Activated naive CD8-positive, alpha-beta T cell treated with anti-CD3 and anti-CD28 coated beads, Interleukin-2, amount 10 ng/mL, durations not matched to agents 7 days and 5 days (primary cell): ENCODE measurements at regions not wholly inside any gene's neighbourhood (a gene's known extent, or its start where the extent isn't known, plus 50 kb on each side); places are given as distances from the start of the nearest gene placed in this dataset.
A peak's percentile ranks its signal among the peaks of the same experiment; 100 is the strongest.

Source experiments
- ATAC-seq: fragments of 150-1000 bp; cut with Tn5 transposase; one replicate; pipeline ENCODE4 v1.10.0; 2021; ENCODE audit warnings: low read depth, moderate library complexity
- POLR2A ChIA-PET: fragments of 350-600 bp; sonication (Branson Sonifier 250); formaldehyde crosslinking; loops from one replicate; lab custom pipeline; 2021; ENCODE audit warnings: antibody characterized with exemption; lab: Charles Lee
- DNase-seq: peaks from one replicate; pipeline ENCODE4 v3.0.0; 2021
- H3K27ac Mint-ChIP-seq: one replicate; pipeline ENCODE4 v1.8.0; 2022; ENCODE audit warnings: mild to moderate bottlenecking, mixed read lengths
- H3K27me3 Mint-ChIP-seq: one replicate; pipeline ENCODE4 v1.8.0; 2022; ENCODE audit warnings: mild to moderate bottlenecking, moderate library complexity, mixed read lengths
- H3K36me3 Mint-ChIP-seq: one replicate; pipeline ENCODE4 v1.8.0; 2021; ENCODE audit warnings: mild to moderate bottlenecking, mixed read lengths
- H3K4me1 Mint-ChIP-seq: one replicate; pipeline ENCODE4 v1.8.0; 2021; ENCODE audit warnings: mixed read lengths
- H3K4me3 Mint-ChIP-seq: one replicate; pipeline ENCODE4 v1.8.0; 2022; ENCODE audit warnings: mild to moderate bottlenecking, moderate library complexity, mixed read lengths
- H3K9me3 Mint-ChIP-seq: one replicate; pipeline ENCODE4 v1.8.0; 2021; ENCODE audit warnings: mixed read lengths

DNA sequence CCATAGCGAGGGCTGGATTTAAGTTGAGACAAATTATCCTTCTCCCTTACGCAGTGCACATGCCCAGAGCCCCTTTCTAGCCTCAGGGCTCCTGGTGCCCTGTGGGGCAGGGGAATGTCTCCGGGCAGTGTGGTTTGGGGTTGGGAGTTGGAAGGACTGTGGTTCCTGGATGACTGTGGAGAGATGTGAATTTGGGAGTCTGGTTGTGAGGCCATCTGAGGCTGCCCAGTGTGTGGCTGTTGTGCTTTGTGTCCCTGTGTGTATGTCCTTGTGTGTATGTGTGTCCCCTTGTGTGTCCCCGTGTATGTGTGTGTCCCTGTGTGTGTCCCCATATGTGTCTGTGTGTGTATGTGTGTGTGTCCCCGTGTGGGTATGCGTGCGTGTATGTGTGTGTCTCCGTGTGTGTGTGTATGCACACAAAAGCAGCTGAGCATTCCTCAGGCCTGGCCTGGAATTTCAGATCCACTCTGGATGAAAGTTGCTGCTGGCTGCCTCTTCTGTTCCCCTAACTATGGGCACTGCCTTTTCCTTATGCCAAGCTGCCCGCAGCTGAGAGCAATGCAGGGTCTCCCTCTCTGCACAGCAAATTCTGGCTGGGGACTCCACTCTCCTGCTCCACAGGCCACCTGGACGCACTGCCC, 65.4 kb downstream of the UBIAD1 start:
- Mint-ChIP-seq H3K27ac (peak overlapping the region; percentile 25), H3K9me3 (no peaks in the 10 kb centered on the region), H3K4me1 (peaks cover 4% of the 10 kb centered on the region), H3K4me3 (no peak overlapping the region), H3K36me3 (no peaks in the 10 kb centered on the region), H3K27me3 (peaks cover 41% of the 10 kb centered on the region)
- ATAC-seq, result no peak
- no peak for DNase-seq
- POLR2A ChIA-PET, result interaction anchor here (0.6 kb wide), 1 partner anchor 72 kb away, joined by 6 read pairs; no protein-coding TSS in a partner anchor

GRCh38 chr1:11339346-11340232, 66.6 kb downstream of the UBIAD1 start:
- no peak for DNase-seq
- H3K27ac Mint-ChIP-seq, result no peak overlapping the region
- H3K36me3 Mint-ChIP-seq, result no peaks in the 10 kb centered on the region
- no peak overlapping the region for H3K4me3 Mint-ChIP-seq
- peaks cover 38% of the 10 kb centered on the region for H3K27me3 Mint-ChIP-seq
- POLR2A ChIA-PET, result no interaction called here
- H3K4me1 Mint-ChIP-seq, result peaks cover 4% of the 10 kb centered on the region
- ATAC-seq, result no peak
- H3K9me3 Mint-ChIP-seq, result no peaks in the 10 kb centered on the region

DNA sequence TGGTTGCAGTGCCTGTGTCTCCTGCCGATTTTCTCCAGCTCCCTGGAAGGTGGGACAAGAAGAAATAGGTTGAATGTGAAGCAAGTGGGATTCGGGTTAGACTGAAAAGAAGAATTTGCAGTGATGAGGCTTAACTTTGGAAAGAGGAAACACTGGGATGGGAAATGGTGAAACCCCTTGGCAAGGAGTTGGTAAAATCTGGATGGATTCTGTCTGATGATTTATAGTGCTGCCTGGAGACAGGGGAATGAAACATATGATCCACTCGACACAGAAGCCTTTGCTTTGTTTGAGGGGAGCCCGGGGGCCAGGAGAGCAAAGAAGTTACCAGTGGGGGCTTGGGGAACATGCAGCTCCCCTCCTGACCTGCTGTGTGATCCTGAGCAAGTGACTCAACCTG, 67.2 kb downstream of the UBIAD1 start:
- H3K27me3 Mint-ChIP-seq, result peaks cover 37% of the 10 kb centered on the region
- H3K4me3 Mint-ChIP-seq, result no peak overlapping the region
- H3K27ac Mint-ChIP-seq, result no peak overlapping the region
- ATAC-seq (no peak), DNase-seq (no peak)
- H3K9me3 Mint-ChIP-seq, result no peaks in the 10 kb centered on the region
- POLR2A ChIA-PET, result no interaction called here
- H3K36me3 Mint-ChIP-seq, result no peaks in the 10 kb centered on the region
- peaks cover 4% of the 10 kb centered on the region for H3K4me1 Mint-ChIP-seq

GRCh38 chr1:11341901-11342552, 69.0 kb downstream of the UBIAD1 start:
- H3K9me3 Mint-ChIP-seq, result no peaks in the 10 kb centered on the region
- no peaks in the 10 kb centered on the region for H3K36me3 Mint-ChIP-seq
- H3K27ac Mint-ChIP-seq, result no peak overlapping the region
- POLR2A ChIA-PET, result no interaction called here
- peaks cover 37% of the 10 kb centered on the region for H3K27me3 Mint-ChIP-seq
- ATAC-seq, result no peak
- DNase-seq, result no peak
- H3K4me3 Mint-ChIP-seq, result no peak overlapping the region
- H3K4me1 Mint-ChIP-seq, result peaks cover 4% of the 10 kb centered on the region

DNA sequence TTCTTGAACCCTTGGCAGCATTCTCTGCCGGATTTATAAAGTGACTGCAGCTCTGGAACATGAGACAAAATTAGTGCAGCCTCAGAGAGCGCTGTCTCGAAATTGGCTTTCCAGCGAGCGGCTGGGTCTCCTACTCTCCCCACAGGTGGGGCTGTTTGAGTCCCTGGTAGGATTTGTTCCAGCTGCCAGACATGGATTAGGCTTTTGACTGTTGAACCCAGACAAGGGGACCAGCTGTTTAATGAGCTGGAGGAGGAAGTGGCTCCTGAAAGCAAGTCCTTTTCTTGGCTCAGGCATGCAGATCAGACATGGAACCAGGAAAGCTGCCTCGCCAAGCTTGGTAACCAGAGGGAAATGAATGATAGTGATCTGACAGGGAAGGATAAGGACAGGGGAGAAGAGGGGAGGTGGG, 69.6 kb downstream of the UBIAD1 start:
- Mint-ChIP-seq H3K4me3 (no peak overlapping the region), H3K27me3 (peaks cover 34% of the 10 kb centered on the region), H3K36me3 (no peaks in the 10 kb centered on the region), H3K27ac (no peak overlapping the region), H3K9me3 (no peaks in the 10 kb centered on the region), H3K4me1 (peaks cover 4% of the 10 kb centered on the region)
- DNase-seq (no peak), ATAC-seq (no peak)
- POLR2A ChIA-PET, result no interaction called here

DNA sequence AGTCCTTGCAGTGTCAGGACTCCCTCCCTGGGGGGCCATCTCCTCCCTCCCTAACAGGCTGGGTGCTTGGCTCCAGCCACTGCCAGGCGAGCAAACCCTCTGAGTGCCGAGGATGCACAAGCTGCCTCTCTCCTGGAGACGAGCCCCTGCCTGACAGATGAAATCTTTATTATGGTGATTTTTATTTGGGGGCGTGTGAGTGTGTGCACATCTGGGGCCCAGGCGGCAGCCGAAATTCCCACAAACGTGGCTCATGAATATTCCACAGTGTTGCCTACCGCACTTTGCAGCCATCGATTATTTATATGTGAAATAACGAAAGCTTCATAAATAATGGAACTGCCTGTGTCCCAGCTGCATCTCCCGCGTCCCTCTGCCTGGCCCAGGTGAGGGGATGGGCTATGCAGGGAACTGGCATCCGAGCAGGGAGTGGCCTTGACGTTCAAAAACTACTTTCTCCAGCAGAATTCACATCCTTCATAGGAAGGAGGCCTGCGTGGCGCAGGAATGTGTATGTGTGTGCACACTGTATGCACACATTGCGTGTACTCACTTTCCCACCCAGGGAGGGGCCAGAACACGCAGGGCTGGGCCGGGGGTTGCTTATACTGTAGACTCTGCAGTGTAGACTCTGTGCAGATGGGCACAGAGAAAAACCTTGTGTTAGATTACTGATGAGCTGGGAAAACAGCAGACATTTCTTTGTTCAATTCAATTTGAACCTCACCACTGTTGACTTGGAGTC, 73.1 kb downstream of the UBIAD1 start:
- H3K36me3 Mint-ChIP-seq, result peaks cover 2% of the 10 kb centered on the region
- peaks cover 8% of the 10 kb centered on the region for H3K27me3 Mint-ChIP-seq
- H3K27ac Mint-ChIP-seq, result no peak overlapping the region
- H3K4me1 Mint-ChIP-seq, result no peaks in the 10 kb centered on the region
- DNase-seq (no peak), ATAC-seq (no peak)
- H3K4me3 Mint-ChIP-seq, result no peak overlapping the region
- H3K9me3 Mint-ChIP-seq, result peaks cover 10% of the 10 kb centered on the region
- POLR2A ChIA-PET, result no interaction called here

GRCh38 chr1:11350265-11350664, 77.3 kb downstream of the UBIAD1 start:
- Mint-ChIP-seq H3K36me3 (peaks cover 2% of the 10 kb centered on the region), H3K4me3 (no peak overlapping the region), H3K27ac (no peak overlapping the region), H3K9me3 (peaks cover 12% of the 10 kb centered on the region), H3K4me1 (peaks cover 8% of the 10 kb centered on the region), H3K27me3 (peaks cover 4% of the 10 kb centered on the region)
- POLR2A ChIA-PET, result no interaction called here
- ATAC-seq (no peak), DNase-seq (no peak)

DNA sequence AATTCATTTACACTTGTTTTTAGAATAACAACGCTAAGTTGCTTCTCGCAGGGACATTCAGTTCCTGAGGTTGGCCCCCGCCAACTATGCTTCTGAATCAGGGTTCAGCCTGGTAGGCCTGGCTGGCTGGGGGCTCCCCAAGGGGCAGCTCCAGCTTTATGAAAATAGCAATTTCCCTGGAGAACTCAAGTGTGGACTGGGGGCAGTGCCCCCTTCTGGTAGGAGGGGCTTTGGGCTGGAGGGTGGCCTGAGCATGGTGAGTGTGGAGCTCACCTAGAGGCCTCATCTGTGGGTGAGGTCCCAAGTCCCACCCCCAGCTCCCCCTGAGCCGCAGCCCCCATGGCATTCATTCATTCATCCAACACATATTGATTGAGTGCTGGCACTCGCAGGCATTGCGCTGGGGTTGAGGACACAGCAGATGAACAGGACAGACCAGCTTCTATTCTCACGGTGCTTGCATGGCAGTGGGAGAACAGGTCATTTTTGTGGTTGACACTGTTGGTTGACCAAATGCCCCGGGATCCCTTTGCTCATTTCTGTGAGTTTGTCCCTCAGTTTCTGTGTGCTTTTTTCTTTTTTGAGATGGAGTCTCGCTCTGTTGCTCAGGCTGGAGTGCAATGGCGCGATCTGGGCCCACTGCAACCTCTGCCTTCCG, 79.2 kb downstream of the UBIAD1 start:
- no peak for DNase-seq
- POLR2A ChIA-PET, result no interaction called here
- ATAC-seq, result no peak
- Mint-ChIP-seq H3K4me3 (no peak overlapping the region), H3K36me3 (peaks cover 2% of the 10 kb centered on the region), H3K27me3 (peaks cover 9% of the 10 kb centered on the region), H3K27ac (no peak overlapping the region), H3K4me1 (peaks cover 8% of the 10 kb centered on the region), H3K9me3 (peaks cover 12% of the 10 kb centered on the region)

- Mint-ChIP-seq H3K9me3 (peaks cover 12% of the 10 kb centered on the region), H3K4me3 (no peak overlapping the region), H3K4me1 (peaks cover 8% of the 10 kb centered on the region), H3K36me3 (peaks cover 2% of the 10 kb centered on the region), H3K27me3 (peaks cover 9% of the 10 kb centered on the region), H3K27ac (no peak overlapping the region)
- POLR2A ChIA-PET, result no interaction called here
- no peak for DNase-seq
- ATAC-seq, result no peak
These were observed 80.1 kb downstream of the UBIAD1 start for GRCh38 chr1:11352816-11353799.

DNA sequence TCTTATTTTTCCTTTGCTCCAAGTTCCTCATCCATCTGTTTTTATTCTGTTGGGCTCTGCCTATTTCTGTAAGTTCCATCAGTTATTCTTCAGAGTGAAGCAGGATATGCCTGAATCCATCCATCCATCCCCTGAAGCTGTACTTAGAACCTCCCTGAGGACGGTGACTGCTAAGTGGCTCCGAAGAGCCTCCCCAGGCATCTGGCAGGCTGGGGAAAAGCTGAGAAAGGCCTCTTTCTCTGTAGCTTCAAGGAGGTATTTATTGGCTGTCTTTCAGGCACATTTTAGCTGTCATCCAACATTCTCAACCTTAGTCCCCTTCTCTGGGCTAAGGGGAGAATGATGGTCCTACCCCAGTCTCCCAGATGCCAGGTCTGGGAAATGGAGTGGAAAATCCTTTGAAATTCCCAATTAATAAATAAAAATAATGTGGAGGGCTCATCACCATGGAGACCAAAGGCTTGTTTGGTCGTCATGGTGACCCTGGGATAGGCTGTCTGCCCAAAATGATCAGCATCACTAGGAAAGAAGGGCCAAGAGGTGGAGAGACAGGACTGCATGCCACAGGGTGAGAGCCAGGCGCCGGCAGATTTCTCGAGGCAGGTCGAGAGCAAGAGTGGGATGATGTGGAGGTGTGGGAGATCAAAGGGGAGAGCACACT, 82.0 kb downstream of the UBIAD1 start:
- Mint-ChIP-seq H3K4me1 (peaks cover 8% of the 10 kb centered on the region), H3K4me3 (no peak overlapping the region), H3K36me3 (peaks cover 2% of the 10 kb centered on the region), H3K9me3 (peaks cover 6% of the 10 kb centered on the region), H3K27ac (no peak overlapping the region), H3K27me3 (peaks cover 9% of the 10 kb centered on the region)
- ATAC-seq (no peak), DNase-seq (no peak)
- POLR2A ChIA-PET, result no interaction called here

- DNase-seq (no peak), ATAC-seq (no peak)
- Mint-ChIP-seq H3K4me3 (no peak overlapping the region), H3K4me1 (peaks cover 8% of the 10 kb centered on the region), H3K27ac (no peak overlapping the region), H3K27me3 (peaks cover 9% of the 10 kb centered on the region), H3K9me3 (peaks cover 3% of the 10 kb centered on the region), H3K36me3 (peaks cover under 1% of the 10 kb centered on the region)
- POLR2A ChIA-PET, result no interaction called here
These were observed 82.8 kb downstream of the UBIAD1 start for GRCh38 chr1:11355559-11356475.
